Upper lobe of left lung (tissue), 6 donors: ENCODE measurements at regions not wholly inside any gene's neighbourhood (a gene's known extent, or its start where the extent isn't known, plus 50 kb on each side); places are given as distances from the start of the nearest gene placed in this dataset.

ENCODE experiments used
- ATAC-seq, 2 donors: fragments of 200-7000 bp; cut with Tn5 transposase; one replicate each; pipeline ENCODE4 v1.9.1; 2022; ENCODE audit warnings: mild to moderate bottlenecking in 2 of 2, moderate library complexity in 2 of 2; ENCODE audit not compliant: low FRiP score in 2 of 2
- DNase-seq, 2 donors: peaks; one replicate each; pipeline ENCODE4 v3.0.0-alpha.2; 2019 to 2020
- H3K27ac ChIP-seq, 4 donors: fragments of 200-600 bp; sonication (generic); one replicate each; pipeline ENCODE4 v1.5.1; 2016 to 2019
- H3K27me3 ChIP-seq, 4 donors: fragments of 200-600 bp; sonication (generic); one replicate each; pipeline ENCODE4 v1.5.1; 2017 to 2019
- H3K36me3 ChIP-seq, 4 donors: fragments of 200-600 bp; sonication (generic); one replicate each; pipeline ENCODE4 v1.5.1; 2016 to 2019
- H3K4me1 ChIP-seq, 4 donors: fragments of 200-600 bp; sonication (generic); one replicate each; pipeline ENCODE4 v1.5.1; 2018 to 2019
- H3K4me3 ChIP-seq, 4 donors: fragments of 200-600 bp; sonication (generic); one replicate each; pipeline ENCODE4 v1.5.1; 2017 to 2019; ENCODE audit warnings: mild to moderate bottlenecking in 2 of 4, moderate library complexity in 1 of 4
- H3K9me3 ChIP-seq, 4 donors: fragments of 200-600 bp; sonication (generic); one replicate each; pipeline ENCODE4 v1.5.1; 2018 to 2019
- CTCF ChIP-seq, 6 experiments: fragments of 450-650 bp in 4 of 6; fragments of 200-600 bp in 2 of 6; sonication (generic) in 2 of 6; IDR thresholded peaks; one replicate each; pipeline ENCODE4 v1.5.1; 2016 to 2019; ENCODE audit warnings: antibody characterized with exemption in 6 of 6
- EP300 ChIP-seq, 4 donors: sonication (generic); formaldehyde crosslinking; IDR thresholded peaks; one replicate each; pipeline ENCODE4 v1.5.1; 2017; ENCODE audit warnings: antibody characterized with exemption in 4 of 4, control low read depth in 2 of 4
- POLR2A ChIP-seq, 4 donors: fragments of 450-650 bp; IDR thresholded peaks; one replicate each; pipeline ENCODE4 v1.5.1; 2016 to 2017; ENCODE audit warnings: antibody characterized with exemption in 4 of 4, mild to moderate bottlenecking in 2 of 4
- POLR2AphosphoS5 ChIP-seq, 2 donors: sonication (generic); formaldehyde crosslinking; IDR thresholded peaks; one replicate each; pipeline ENCODE4 v1.5.1; 2017; ENCODE audit warnings: antibody characterized with exemption in 2 of 2
- WGBS, 2 donors: methylation state at CpG; one replicate each; pipeline ENCODE4 v1.1.5; 2017 to 2018; 5-methylcytosine and 5-hydroxymethylcytosine counted together
- donor health status: DM: no; HTN: no; CAD: no; lungs with moderate emphysema.
- donor health status: DM: no; HTN: yes; CAD: no; lungs with severe emphysema.

DNA sequence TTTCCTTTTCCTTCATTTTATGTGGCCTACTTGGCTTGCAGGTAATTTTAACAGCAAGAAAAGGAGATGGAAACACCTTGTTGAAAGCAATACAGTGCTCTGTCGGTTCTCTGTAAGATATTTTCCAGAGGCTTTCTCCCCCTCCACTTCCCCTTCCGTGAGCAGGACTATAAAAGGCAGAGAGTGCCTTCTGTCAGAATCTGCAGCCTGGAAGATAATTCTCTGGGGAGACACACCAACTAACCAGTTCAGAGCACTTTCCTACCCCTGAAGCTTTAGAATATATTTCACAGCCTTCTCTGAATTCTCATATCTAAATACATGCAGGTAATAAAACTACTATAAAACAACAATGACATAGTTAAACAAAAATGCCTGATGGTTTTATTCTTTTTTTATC is 141.1 kb downstream of the IDS start:
- no peak overlapping the region for H3K4me3 ChIP-seq
- WGBS, 2 donors, result 36 to 52% methylated on average over 2 of the region's 2 CpGs
- H3K4me1 ChIP-seq, result no peaks in the 10 kb centered on the region
- no peaks in the 10 kb centered on the region for H3K9me3 ChIP-seq
- DNase-seq, result no peak
- no peak overlapping the region for H3K27ac ChIP-seq
- no peak for ATAC-seq
- no peak for TF ChIP-seq EP300 (IDR thresholded peaks at IDR 0.05)
- TF ChIP-seq POLR2AphosphoS5 (IDR thresholded peaks at IDR 0.05), result no peak
- TF ChIP-seq CTCF (IDR thresholded peaks at IDR 0.05), result no peak
- TF ChIP-seq POLR2A (IDR thresholded peaks at IDR 0.05), result no peak
- H3K27me3 ChIP-seq, result no peaks in the 10 kb centered on the region
- no peaks in the 10 kb centered on the region for H3K36me3 ChIP-seq

DNA sequence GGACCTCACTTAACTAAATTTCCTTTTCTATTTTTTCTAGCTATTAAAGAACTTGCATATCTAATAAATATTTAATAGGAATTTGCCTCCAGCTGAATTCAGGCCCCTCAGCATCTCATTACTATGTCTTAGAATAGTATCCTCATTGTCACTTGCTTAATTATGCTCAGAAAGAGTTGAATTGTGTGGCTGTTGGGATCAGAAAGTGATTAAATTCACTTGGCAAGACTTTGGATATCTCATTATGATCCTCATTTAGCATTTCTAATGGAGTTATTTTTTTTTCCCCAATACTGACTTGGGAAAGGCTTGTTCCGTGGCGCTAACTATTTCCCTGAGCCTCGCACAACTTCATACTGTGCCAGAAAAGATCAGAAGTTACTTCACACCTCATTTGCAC is 158.8 kb downstream of the IDS start:
- Histone ChIP-seq H3K36me3 (no peaks in the 10 kb centered on the region), H3K27me3 (no peaks in the 10 kb centered on the region), H3K27ac (no peak overlapping the region), H3K4me1 (no peaks in the 10 kb centered on the region), H3K9me3 (no peaks in the 10 kb centered on the region), H3K4me3 (no peak overlapping the region)
- DNase-seq, result no peak
- no peak for ATAC-seq
- 65 to 85% methylated on average over 3 of the region's 3 CpGs for WGBS, 2 donors
- TF ChIP-seq POLR2AphosphoS5 (IDR thresholded peaks at IDR 0.05), result no peak

DNA sequence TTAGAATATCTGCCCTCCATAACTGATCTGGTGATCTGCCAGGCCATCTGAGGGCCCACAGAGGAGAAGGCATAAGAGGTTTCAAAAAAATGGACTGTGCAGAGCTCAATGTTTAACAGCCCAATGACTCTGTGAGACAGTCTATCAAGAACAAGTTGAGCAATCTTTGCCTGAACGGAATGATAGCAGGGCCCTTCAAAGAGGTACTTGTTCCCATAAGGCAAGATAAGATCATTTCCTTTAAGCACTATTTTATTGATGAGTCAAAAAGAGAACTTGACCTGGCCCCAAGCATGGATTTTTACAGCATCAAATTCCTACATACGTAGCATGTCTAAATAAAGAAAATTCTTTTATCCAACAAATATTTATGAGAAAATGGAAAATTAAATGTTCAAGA is 182.8 kb downstream of the IDS start:
- Histone ChIP-seq H3K4me3 (no peak overlapping the region), H3K27ac (no peak overlapping the region), H3K36me3 (no peaks in the 10 kb centered on the region), H3K4me1 (no peaks in the 10 kb centered on the region), H3K9me3 (no peaks in the 10 kb centered on the region), H3K27me3 (no peaks in the 10 kb centered on the region)
- 65 to 75% methylated on average over 2 of the region's 2 CpGs for WGBS, 2 donors
- ATAC-seq, result no peak
- no peak for DNase-seq
- TF ChIP-seq EP300 (IDR thresholded peaks at IDR 0.05), result no peak
- no peak for TF ChIP-seq POLR2AphosphoS5 (IDR thresholded peaks at IDR 0.05)
- TF ChIP-seq POLR2A (IDR thresholded peaks at IDR 0.05), result no peak
- TF ChIP-seq CTCF (IDR thresholded peaks at IDR 0.05), result no peak

GRCh38 chrX:149313871-149314371 is 191.2 kb downstream of the IDS start:
- DNase-seq (no peak), ATAC-seq (no peak)
- no peaks in the 10 kb centered on the region for H3K4me1 ChIP-seq
- H3K36me3 ChIP-seq, result no peaks in the 10 kb centered on the region
- no peak for TF ChIP-seq EP300 (IDR thresholded peaks at IDR 0.05)
- no peak for TF ChIP-seq CTCF (IDR thresholded peaks at IDR 0.05)
- TF ChIP-seq POLR2A (IDR thresholded peaks at IDR 0.05), result no peak
- TF ChIP-seq POLR2AphosphoS5 (IDR thresholded peaks at IDR 0.05), result no peak
- no peaks in the 10 kb centered on the region for H3K27me3 ChIP-seq
- no peak overlapping the region for H3K27ac ChIP-seq
- no peaks in the 10 kb centered on the region for H3K9me3 ChIP-seq
- 48 to 58% methylated on average over 5 to 11 of the region's 11 CpGs for WGBS, 2 donors
- no peak overlapping the region for H3K4me3 ChIP-seq

DNA sequence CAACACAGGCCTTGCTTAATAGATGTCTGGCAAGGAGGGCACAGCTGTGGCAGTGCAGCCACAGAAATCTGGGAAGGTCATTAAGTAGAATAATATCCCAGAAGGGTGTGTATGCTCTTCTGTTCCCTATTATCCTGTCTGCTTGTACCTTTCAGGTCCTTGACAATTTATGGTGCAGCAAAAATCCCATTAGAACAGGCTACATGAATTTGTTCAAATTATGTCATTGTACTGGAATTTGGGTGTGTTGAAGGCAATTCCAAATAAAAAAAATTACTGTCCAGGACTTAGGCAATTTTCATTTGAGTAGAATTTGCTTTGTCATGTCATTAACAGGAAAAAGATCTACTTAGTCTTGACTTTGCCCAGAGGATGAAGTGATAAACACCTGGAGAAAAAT is 192.1 kb downstream of the IDS start:
- H3K27ac ChIP-seq, result no peak overlapping the region
- DNase-seq (no peak), ATAC-seq (no peak)
- H3K4me3 ChIP-seq, result no peak overlapping the region
- H3K4me1 ChIP-seq, result no peaks in the 10 kb centered on the region
- no peaks in the 10 kb centered on the region for H3K27me3 ChIP-seq
- no peaks in the 10 kb centered on the region for H3K36me3 ChIP-seq
- H3K9me3 ChIP-seq, result no peaks in the 10 kb centered on the region
- TF ChIP-seq EP300 (IDR thresholded peaks at IDR 0.05) (no peak), POLR2A (IDR thresholded peaks at IDR 0.05) (no peak), CTCF (IDR thresholded peaks at IDR 0.05) (no peak), POLR2AphosphoS5 (IDR thresholded peaks at IDR 0.05) (no peak)
